Activated T-cell treated with anti-CD3 and anti-CD28 coated beads for 4 hours (primary cell): ENCODE measurements at regions not wholly inside any gene's neighbourhood (a gene's known extent, or its start where the extent isn't known, plus 50 kb on each side); places are given as distances from the start of the nearest gene placed in this dataset.

Experiments used
- DNase-seq: peaks from one replicate; pipeline ENCODE4 v3.0.0-alpha.2; 2020

DNA sequence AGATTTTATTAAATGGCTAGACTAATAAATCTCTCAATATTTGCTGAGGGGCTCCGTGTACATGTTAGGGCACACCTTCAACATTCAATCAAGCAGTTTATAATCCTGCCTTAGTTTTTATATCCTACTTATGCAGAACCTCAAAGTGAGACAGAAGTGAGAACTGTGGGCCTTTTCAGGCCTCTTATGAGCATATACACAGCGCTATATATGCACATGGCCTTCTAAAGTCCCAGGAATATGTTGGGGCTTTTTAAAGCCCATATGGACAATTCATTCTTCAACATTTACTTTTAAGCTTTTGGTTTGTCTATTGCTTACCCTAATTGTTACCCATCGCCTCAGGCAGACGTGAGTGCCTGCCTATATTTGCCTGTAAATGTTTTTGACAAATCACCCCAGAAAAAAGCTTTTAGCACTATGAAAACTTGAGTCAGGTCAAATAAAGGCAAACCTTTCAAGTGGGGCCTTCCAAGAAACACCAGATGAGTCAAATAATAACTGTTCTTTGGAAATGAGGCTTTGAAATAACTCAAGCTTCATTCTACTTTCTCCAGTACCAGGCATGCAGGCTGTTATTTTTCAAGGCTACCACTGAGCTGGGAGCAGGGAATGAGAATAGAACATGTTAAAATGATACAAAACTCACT, 58.2 kb downstream of the ESM1 start:
- DNase-seq, result no peak

DNA sequence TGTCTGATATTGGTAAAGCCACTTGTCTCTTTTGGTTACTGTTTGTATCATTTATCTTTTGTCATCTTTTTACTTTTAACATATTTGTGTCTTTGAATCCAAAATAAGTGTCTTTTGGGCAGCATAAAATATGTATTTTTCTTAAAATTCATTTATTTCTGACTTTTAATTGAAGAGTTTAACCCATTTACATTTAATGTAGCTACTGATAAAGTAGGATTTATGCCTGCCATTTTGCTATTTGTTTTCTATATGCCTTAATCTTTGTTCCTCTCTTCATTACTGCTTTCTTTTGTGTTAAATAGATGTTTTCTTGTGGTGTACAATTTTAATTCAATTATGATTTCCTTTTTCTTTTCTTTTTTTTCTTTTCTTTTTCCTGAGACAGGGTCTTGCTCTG, 60.9 kb downstream of the ESM1 start:
- no peak for DNase-seq

DNA sequence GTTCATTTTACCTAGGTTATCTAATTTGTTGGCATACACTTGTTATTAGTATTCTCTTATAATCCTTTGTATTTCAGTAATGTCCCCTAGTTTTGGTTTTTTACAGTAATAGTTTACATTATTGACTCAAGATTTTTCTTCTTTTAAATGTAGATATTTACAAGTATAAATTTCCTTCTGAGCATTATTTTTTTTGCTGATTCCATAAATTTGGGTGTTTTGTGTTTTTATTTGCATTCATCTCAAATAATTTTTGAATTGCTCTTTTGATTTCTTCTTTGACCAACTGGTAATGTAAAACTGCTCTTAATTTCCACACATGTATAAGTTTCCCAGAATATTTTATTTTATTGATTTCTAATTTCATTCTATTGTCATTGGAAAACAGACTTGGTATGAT, 68.1 kb downstream of the ESM1 start:
- DNase-seq, result no peak

DNA sequence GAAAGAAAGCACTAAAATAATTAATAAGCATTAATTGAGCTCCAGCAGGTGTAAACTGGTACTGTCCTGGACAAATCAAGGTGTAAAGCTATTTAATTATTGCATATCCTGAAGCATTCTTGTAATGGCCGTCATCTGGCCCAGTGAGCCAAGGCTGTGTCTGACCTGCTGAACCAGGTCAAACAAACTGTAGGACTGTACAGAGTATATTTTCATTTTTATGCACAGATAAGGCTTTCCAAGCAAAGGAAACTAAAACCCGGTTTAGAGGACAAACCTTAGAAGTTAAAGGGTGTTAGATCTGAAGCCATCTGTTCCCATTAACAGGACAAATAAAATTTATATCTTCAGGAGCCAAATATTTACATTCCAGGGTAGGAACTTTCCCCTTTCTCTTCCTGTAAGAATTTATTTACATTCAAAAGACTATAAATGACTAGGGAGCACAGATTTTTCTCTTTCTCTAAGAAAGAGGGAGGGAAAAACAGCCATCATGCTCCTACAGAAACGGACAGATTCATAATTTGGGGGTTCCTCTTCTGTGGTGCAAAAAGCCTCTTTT, 69.8 kb downstream of the ESM1 start:
- no peak for DNase-seq

DNA sequence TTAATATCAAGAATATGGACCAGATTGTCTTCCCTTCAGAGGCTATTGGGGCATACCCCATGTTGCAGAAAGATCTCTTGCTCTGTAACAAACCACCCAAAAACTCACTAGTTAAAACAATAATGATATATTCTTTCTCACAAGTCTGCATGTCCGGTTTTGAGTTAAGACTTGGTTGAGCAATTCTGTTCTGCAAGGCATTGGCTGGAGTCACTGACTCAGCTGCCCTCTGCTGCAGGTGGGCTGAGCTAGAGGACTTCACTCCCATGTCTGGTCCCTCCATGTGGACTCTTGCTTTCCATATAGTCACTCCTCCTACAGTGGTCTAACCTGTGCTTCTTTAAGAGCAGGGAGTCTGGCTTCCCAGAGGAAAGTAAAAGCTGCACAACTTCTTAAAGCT, 73.4 kb downstream of the ESM1 start:
- no peak for DNase-seq

DNA sequence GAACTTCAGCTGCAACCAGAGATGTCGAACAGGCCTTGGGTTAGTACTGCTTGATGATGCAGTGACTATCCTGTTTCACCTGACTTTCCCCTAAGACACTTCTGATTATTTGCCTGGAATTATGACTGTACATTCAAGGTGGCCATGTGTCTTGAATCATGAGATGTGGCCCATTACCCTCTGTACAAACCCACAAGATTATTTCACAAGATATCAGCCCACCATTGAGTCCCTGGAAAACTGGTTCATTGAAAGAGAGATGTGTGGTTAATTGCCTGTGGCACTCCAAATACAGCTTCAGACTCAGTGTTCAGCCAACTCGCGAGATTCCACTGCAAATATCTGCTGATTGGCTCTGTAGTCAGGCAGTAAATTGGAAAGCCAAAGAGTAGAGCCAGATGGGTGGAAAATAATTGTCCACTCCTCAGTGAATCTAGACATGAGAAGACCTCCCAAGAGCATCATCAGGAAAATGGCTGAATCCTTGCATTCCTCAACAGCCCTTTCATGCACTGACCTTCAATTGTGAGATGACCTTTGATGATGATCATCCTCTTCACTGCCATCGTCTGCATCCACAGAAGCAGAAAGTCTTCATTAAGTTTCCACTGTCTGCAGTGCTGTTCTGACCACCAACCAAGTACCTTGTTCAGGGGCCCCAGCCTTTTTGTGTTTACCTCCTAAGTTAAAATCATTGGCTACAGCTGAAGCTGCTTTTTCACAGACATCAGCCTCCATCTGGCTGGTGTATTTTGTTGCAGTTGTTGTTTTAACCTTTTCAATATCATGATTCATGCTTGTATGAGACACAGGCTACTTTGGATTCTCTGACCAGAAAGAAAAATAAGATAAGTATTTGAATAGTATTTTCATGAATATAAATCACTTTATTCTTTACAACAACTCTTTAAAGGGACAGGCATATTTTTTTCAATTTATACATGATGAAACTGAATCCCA, 75.2 kb downstream of the ESM1 start:
- DNase-seq, result no peak

DNA sequence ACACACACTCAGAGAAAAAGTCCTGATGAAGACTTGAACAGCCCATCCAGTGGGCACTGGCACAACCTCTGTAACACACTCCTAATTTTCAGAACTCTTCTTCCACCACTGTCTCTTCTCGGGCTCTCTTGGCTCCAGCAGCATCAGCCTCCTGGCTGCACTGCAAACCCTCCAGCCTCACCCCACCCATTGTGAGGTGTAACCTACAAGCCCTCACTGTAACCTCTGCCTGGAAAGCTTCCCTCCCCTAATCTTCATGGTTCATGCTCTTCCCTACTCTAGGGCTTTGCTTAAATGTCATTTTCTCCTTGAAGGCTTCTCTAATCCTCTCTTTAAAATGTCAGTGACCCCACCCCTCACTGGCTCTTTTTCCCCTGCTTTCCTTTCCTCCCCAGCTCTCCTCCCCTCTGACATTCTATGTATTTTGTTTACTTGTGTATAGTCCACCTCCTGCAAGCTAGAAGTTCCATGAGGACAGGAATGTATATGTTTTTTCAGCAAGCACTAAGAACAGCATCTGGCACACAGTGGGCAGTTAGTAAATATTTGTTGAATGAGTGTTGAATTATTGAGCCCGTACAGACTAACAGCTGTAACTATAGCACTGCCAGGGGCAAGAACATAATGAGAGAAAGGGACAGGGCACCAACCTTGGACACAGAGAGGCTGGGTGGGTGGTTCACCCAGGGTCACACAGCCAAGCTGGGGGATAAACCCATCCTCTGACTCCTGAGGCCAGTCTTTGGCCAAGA, 76.4 kb downstream of the ESM1 start:
- no peak for DNase-seq

DNA sequence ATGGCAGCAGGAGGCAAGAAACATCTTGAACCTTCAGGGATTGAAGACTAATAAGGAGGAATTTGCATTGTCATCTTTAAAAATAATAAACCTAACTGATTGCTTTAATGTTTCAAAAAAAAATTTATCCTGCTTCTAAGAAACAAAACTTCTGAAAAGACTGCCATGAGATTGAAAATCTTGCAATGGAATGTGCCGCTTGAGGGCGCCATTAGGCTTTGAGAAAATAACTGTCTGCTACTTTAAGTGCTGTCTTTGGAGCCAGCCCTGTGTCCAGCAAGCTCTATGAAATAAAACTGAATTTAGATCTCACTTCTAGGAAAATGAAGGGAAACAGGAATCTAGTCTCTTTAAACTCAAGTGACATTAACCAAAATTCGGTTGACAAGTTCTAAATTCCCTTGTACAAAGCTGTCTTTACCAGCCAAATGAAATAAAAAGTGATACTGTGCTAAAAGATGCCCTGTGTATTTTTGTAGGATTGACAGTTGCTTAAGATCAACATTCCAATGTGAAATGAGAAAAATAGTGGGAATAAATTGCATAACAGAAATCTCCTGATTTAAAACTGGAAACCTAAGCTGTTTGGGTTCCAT, 79.4 kb downstream of the ESM1 start:
- peak; percentile 54 for DNase-seq

DNA sequence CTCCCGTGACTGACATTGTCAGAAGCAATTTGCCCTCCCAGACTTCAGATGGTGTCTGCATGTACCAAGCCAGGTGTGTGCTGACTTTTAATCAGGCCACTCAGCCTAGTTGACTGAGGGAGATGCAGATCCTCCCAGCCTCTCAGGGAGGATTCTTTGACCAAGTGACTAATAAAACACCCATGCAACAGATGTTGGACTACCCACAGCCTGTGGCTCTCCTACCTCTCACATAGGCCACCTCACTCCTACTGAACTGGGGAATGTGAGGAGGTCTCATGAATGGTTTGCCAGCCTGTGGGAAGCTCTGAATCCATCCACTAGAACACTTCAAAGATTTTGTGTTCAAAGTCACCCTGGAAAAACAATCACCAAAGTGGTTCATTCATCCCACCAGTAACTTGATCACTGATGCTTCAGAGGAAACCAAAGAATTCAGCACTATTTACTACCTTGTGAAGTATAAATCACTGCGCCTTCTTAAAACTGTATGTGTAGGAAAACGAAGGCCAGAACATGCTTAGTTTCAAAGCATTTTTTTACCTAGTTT, 80.1 kb downstream of the ESM1 start:
- no peak for DNase-seq

DNA sequence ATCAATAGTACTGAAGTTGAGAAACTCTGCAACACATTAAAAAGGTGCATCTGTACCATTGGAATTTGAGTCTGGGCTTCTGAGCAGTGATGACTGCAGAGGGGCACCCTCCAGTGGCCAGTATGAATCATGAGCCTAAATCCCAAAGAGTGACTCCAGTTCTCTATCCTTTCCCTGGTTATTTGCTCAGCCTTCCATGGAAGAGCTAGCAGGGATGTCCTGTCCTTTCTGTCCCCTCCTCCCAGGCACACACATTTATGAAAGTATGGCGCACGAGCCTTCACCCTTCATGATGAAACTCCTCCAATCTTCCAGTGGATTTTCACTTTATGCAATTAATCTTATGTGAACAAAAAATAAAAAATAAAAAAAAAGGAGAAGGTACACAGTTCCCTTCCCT, 81.0 kb downstream of the ESM1 start:
- DNase-seq, result no peak

DNA sequence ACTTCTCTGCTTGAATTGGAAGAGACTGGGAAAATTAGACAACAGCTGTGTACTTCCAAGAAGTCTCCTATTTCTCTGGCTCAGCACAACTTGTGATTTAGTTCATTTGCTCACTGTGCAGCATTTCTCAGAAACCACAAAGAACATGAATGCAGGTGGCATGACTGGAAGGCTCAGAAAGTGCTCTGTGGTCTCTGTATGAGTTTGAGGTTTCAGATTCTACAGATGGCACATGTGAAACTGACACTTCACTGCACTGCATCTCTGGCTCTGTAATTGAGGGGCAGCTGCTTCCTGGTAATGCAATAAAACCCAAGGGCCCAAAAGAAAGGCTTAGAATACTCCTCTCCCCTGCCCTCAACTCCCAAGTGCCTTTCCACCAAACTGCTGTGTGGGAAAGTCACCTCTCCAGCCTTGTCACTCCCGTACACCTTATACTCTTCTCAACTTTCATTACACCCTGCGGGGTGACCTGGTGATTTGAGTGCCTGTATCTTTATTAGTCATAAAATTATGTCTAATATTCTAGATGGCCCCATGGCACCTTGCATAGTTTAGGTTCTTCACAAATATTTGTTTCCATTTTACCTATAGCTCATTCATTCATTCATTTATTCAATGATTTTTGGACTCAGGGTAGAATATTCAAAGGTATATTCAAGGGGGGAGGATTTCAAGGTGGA, 82.5 kb downstream of the ESM1 start:
- no peak for DNase-seq

DNA sequence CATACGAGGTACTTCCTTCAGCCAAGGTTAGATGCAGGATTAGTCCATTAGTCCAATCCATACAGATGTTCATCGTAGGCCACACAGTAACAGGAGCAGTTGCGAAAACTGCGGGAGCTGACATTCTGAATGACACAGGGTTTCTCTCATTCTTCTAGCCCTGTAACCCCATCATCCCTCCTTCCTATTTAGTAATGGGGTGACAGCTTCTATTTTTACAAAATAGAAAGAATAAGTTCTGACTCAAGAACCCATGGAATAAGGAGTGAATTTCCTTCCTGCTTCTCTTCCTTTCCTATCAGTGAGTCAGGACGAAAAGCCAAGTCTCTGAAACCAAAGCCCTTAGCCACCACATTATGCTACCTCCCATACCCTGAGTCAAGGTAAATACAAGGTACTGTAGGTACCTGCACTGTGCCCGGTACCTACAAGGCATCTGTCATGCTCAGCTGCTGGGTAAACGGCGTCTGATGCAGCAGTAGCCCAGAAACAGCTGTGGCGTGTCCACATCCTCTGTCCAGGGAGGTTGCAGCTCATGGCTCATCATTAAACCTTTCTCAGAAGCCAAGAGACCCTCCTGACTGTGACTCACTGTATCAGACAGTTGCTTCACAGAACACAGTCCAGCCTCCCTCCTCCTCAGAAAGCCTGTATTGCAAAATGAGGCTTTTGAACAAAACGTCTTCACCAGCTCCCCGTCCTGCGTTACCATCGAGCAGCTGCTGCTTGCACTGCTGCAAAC, 84.2 kb downstream of the ESM1 start:
- no peak for DNase-seq

DNA sequence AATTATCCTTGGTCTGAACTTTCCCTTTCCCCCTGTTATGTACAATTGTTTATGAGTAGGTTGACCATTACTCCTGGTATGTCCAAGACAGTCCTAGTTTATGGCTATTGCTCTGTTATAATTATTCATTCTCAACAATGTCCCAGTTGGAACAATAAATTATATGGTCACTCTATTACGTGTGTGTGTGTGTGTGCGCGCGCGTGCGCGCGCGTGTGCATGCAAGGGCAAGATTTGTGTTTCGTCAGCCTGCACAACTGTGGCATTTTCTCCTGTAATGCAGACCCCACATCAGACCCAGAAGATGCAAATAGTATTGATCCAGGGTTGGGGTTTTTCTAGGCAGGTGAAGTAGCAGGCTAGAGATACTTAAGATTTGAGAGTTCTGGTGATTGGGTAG, 88.4 kb downstream of the ESM1 start:
- DNase-seq, result no peak

DNA sequence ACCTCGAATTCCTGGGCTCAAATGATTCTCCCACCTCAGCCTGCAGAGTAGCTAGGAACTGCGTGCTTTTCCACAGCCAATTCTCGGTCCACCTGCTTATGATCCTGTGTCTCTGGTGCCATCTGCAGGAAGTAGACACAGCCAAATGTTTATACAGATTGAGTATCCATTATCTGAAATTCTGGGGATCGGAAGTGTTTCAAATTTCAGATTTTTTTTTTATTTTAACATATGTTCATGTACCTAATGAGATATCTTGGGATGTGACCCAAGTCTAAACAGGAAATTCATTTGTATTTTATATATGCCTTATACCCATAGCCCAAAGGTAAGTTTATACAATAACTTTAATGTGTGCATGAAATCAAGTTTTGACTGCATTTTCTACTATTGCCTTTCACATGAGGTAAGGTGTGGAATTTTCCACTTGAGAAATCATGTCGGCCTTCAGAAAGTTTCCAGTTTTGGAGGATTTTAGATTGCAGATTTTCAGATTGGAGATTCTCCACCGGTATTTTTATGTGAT, 89.5 kb downstream of the ESM1 start:
- DNase-seq, result no peak

DNA sequence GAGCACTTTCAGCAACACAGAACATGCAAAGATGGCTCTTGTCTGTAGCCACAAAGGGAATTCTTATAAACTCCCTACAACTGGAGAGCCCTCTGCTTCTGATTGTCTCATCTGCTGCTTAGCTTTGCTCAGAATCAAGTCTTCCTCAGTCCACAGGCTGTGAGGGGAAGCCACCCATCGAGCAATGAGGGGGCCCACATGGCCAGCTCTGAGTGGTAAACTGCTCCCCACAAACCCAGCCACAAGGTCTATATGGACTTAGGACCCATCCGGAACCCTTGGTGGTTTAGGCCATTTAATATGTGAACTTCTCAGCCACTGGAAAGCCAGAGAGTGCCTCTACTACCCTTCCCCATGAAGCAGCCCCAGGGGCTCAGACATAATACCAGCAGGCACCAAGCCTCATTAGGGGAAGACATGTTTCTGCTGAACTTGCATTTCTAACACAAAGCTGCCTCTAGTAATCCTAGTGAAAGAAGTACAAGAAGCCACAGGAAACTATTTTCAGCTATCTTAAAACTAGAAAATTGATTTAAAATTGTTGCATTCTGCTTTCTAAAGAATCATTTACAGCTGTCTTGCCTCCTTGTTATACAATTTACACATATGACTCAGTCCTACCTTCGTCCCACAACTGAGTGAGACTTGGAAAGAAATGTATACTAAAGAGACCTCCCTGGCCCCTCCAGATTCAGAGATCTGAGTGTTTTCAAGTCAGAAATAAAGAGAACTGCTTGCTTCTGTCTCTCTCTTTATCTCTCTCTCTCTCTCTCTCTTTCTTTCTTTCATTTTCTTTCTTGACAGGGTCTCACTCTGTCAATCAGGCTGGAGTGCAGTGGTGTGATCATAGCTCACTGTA, 90.2 kb downstream of the ESM1 start:
- no peak for DNase-seq

DNA sequence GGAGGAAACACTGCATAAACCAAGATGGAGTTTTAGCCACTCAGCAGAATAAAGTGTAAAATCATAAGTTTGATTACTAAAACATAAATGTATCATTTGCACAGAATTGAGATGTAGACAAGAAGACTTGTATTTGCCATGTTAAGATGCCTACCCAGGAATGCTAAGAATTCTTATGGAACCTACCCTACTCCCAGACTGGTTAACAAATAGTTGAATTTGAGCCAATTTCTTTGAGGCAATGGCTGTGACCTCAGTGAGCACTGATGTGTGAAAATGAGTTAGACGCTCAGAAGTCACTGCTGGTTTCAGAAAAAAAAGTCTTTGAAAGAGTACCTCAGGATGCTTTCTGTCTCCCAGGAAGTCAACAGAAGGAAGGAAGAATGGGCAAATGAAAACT, 95.6 kb downstream of the ESM1 start:
- no peak for DNase-seq

DNA sequence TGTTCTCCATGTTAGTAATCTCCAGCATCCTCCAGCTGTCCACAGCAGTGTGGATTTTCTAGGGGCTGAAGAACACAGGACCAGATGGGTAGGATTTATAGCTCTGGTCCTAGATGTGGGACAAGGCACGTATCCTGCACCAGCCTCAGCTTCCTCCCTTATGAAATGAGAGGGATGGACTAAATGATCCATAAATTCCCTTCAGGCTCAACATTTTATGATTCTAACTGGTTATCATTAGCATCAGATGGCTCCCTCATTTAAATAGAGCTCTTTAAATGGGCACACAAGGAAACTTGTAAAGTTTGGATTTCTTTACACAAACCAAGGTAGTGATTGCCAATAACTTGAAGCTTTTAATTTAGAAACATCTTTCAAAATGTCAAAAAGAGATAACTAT, 97.7 kb downstream of the ESM1 start:
- DNase-seq, result no peak

DNA sequence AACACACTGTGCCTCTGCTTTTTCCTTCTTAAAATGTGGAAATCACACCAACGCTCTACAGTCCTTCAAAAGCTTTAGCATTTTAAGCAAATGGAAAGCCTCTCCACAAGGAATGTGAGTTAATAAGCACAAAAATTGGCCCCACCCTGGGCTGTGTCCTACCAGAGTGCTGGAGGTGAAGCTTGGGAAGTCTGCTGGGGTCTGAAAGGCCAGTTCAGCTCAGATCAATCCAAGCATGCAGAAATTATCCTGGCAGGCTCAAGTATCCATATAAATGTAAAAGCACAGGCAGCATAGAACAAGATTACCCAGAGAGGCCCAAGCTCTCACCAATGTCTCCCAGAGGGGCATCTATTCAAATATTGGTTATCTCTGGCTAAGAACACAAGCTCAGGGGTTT, 98.5 kb downstream of the ESM1 start:
- no peak for DNase-seq

DNA sequence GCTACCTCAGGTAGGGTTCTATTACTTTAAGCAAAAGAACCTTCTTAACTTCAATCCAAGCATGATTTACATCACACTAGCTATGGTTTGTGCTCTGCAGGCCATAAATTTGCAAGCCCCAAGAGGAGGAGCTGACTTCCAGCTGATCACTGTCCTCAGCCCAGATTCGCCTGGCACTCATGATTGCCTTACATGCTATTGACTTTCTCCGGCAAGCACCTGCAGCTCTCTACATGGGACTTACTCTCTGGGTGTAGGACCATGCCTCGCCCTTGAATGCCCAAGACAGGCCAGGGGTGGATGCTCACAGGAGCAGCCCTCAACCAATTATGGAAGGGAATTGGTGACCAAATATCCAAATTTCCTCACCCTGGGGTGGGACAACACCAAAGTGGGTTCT, 99.8 kb downstream of the ESM1 start:
- DNase-seq, result no peak

DNA sequence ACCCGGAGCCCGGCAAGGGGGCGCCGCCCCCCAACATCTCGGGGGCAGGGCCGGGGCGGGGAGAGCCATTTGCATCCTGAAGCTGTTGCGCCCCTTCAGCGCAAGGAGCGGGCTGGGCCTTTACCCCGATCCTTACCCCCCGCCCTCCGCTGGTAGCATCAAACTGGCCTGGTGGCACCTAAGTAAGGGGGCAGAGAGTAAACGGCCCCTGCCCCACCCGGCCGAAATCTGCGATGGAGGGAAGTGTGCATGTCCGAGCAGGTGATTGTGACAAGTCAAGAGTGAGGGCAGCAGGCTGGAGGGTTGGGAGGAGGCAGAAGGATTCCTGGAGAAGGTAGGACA, 101.2 kb downstream of the ESM1 start:
- no peak for DNase-seq
